Suprapubic skin (tissue), 3 donors: ENCODE measurements at regions not wholly inside any gene's neighbourhood (a gene's known extent, or its start where the extent isn't known, plus 50 kb on each side); places are given as distances from the start of the nearest gene placed in this dataset.

Experiments used
- POLR2A ChIP-seq, 2 donors: fragments of 450-650 bp; IDR thresholded peaks; one replicate each; pipeline ENCODE4 v1.6.1; 2017; ENCODE audit warnings: antibody characterized with exemption in 2 of 2, mild to moderate bottlenecking in 2 of 2, moderate library complexity in 2 of 2
- TF ChIP-seq, protein P1 (sequence below), 2 donors: fragments of 200-600 bp in 1 of 2; fragments of 450-650 bp in 1 of 2; sonication (generic) in 1 of 2; IDR thresholded peaks; one replicate each; pipeline ENCODE4 v1.5.1; 2016 to 2019; ENCODE audit warnings: antibody characterized with exemption in 2 of 2, mild to moderate bottlenecking in 1 of 2, moderate library complexity in 1 of 2

- TF ChIP-seq, protein P1, sequence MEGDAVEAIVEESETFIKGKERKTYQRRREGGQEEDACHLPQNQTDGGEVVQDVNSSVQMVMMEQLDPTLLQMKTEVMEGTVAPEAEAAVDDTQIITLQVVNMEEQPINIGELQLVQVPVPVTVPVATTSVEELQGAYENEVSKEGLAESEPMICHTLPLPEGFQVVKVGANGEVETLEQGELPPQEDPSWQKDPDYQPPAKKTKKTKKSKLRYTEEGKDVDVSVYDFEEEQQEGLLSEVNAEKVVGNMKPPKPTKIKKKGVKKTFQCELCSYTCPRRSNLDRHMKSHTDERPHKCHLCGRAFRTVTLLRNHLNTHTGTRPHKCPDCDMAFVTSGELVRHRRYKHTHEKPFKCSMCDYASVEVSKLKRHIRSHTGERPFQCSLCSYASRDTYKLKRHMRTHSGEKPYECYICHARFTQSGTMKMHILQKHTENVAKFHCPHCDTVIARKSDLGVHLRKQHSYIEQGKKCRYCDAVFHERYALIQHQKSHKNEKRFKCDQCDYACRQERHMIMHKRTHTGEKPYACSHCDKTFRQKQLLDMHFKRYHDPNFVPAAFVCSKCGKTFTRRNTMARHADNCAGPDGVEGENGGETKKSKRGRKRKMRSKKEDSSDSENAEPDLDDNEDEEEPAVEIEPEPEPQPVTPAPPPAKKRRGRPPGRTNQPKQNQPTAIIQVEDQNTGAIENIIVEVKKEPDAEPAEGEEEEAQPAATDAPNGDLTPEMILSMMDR (IDR thresholded peaks at IDR 0.05): no peak
- no peak for TF ChIP-seq POLR2A (IDR thresholded peaks at IDR 0.05)
These were observed 244.4 kb upstream of the C2CD4B start for GRCh38 chr15:62409466-62409865.
